ENCODE measurements at regions not wholly inside any gene's neighbourhood (a gene's known extent, or its start where the extent isn't known, plus 50 kb on each side); places are given as distances from the start of the nearest gene placed in this dataset.

- TF ChIP-seq CTCF (conservative IDR thresholded peaks at IDR 0.05 in 1 of 2, IDR thresholded peaks at IDR 0.05 in 1 of 2; ENCODE audit: extremely low read depth in 1 of 2, insufficient read depth in 1 of 2, low read depth in 1 of 2, low read length in 2 of 2) (no peak), EZH2 (IDR thresholded peaks at IDR 0.05; ENCODE audit: borderline replicate concordance, low read length) (no peak)
Measured at GRCh38 chr5:69039829-69040228, 54.0 kb upstream of the SLC30A5 start.
